Fibroblast of lung (primary cell): ENCODE measurements at regions not wholly inside any gene's neighbourhood (a gene's known extent, or its start where the extent isn't known, plus 50 kb on each side); places are given as distances from the start of the nearest gene placed in this dataset.

Experiments
- DNase-seq, 2 donors: peaks; one replicate each; pipeline versions ENCODE4 v3.0.0 to v3.0.0-alpha.2; 2010; ENCODE audit warnings: low read depth in 2 of 2
- H2AFZ ChIP-seq: 2 replicates; pipeline ENCODE4 v1.5.1; 2012; ENCODE audit warnings: low read length, control low read depth, inconsistent platforms
- H3K27ac ChIP-seq: 2 replicates; pipeline ENCODE4 v1.5.1; 2011; ENCODE audit warnings: low read length, control low read depth; ENCODE audit not compliant: insufficient read depth
- H3K27me3 ChIP-seq: 2 replicates; pipeline ENCODE4 v1.5.1; 2011; ENCODE audit warnings: mild to moderate bottlenecking, low read length; ENCODE audit not compliant: control insufficient read depth, insufficient read depth
- H3K36me3 ChIP-seq: 2 replicates; pipeline ENCODE4 v1.5.1; 2011; ENCODE audit warnings: low read length; ENCODE audit not compliant: control insufficient read depth, insufficient read depth
- H3K4me1 ChIP-seq: 2 replicates; pipeline ENCODE4 v1.5.1; 2011; ENCODE audit warnings: low read length; ENCODE audit not compliant: control insufficient read depth, insufficient read depth; ENCODE audit errors: extremely low read depth
- H3K4me2 ChIP-seq: 2 replicates; pipeline ENCODE4 v1.5.1; 2011; ENCODE audit warnings: low read length, control low read depth; ENCODE audit not compliant: insufficient read depth; ENCODE audit errors: extremely low read depth
- H3K4me3 ChIP-seq, 4 experiments: fragments of 200-600 bp in 1 of 4; sonication (generic) in 1 of 4; replicated peaks in 1 of 4; 2 replicates each; pipeline ENCODE4 v1.5.1; 2011 to 2016; ENCODE audit warnings: low read length in 4 of 4, low read depth in 3 of 4, mild to moderate bottlenecking in 3 of 4, control low read depth in 2 of 4, inconsistent platforms in 1 of 4, mixed read lengths in 1 of 4; ENCODE audit not compliant: insufficient read depth in 1 of 4; ENCODE audit errors: control extremely low read depth in 1 of 4
- H3K79me2 ChIP-seq: 2 replicates; pipeline ENCODE4 v1.5.1; 2012; ENCODE audit warnings: mild to moderate bottlenecking, low read length, inconsistent platforms; ENCODE audit not compliant: control insufficient read depth, insufficient read depth
- H3K9ac ChIP-seq: 2 replicates; pipeline ENCODE4 v1.5.1; 2011; ENCODE audit warnings: mild to moderate bottlenecking, low read length, control low read depth; ENCODE audit not compliant: insufficient read depth
- H3K9me3 ChIP-seq: 2 replicates; pipeline ENCODE4 v1.5.1; 2012; ENCODE audit warnings: low read depth, low read length; ENCODE audit not compliant: control insufficient read depth, insufficient read depth
- H4K20me1 ChIP-seq: 2 replicates; pipeline ENCODE4 v1.5.1; 2011; ENCODE audit warnings: low read length; ENCODE audit not compliant: control insufficient read depth, insufficient read depth; ENCODE audit errors: extremely low read depth
- EZH2 ChIP-seq: IDR thresholded peaks from 2 replicates; pipeline ENCODE4 v1.5.1; 2012; ENCODE audit warnings: low read length, control low read depth, mild to moderate bottlenecking; ENCODE audit errors: missing control alignments
- TF ChIP-seq, protein P1 (sequence below), 2 donors: IDR thresholded peaks in 1 of 2; conservative IDR thresholded peaks in 1 of 2; 1 replicate in 1 of 2; 2 replicates in 1 of 2; pipeline ENCODE4 v1.5.1; 2011 to 2012; ENCODE audit warnings: low read length in 2 of 2, control low read depth in 1 of 2, inconsistent platforms in 1 of 2, low read depth in 1 of 2, mild to moderate bottlenecking in 1 of 2

DNA sequence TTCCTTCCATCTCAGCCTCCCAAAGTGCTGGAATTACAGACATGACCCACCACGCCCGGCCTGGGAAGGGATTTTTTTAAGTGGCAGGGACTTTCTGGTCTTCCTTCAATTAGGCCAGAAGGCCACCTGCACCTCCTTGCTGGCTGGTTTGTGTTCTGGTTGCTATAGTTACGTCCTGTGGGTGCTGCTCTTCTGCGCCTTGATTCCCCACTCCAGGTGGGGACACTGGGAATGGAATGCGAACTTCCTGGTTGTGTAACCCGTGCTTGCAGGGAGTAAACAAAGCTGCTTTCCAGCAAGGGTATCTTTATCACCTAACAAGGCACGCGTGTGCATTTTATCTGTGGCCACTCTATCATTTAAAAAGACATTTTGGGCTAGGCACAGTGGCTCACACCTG, 117.7 kb downstream of the PLEKHG1 start:
- Histone ChIP-seq H4K20me1 (no peaks in the 10 kb centered on the region), H2AFZ (no peak overlapping the region), H3K4me3 (no peak overlapping the region), H3K4me1 (no peaks in the 10 kb centered on the region), H3K27ac (no peak overlapping the region), H3K36me3 (no peaks in the 10 kb centered on the region), H3K79me2 (no peaks in the 10 kb centered on the region), H3K27me3 (no peaks in the 10 kb centered on the region), H3K9me3 (no peaks in the 10 kb centered on the region), H3K9ac (no peak overlapping the region), H3K4me2 (no peak overlapping the region)
- no peak for DNase-seq
- TF ChIP-seq EZH2, result no peak
- TF ChIP-seq, protein P1, sequence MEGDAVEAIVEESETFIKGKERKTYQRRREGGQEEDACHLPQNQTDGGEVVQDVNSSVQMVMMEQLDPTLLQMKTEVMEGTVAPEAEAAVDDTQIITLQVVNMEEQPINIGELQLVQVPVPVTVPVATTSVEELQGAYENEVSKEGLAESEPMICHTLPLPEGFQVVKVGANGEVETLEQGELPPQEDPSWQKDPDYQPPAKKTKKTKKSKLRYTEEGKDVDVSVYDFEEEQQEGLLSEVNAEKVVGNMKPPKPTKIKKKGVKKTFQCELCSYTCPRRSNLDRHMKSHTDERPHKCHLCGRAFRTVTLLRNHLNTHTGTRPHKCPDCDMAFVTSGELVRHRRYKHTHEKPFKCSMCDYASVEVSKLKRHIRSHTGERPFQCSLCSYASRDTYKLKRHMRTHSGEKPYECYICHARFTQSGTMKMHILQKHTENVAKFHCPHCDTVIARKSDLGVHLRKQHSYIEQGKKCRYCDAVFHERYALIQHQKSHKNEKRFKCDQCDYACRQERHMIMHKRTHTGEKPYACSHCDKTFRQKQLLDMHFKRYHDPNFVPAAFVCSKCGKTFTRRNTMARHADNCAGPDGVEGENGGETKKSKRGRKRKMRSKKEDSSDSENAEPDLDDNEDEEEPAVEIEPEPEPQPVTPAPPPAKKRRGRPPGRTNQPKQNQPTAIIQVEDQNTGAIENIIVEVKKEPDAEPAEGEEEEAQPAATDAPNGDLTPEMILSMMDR (conservative IDR thresholded peaks at IDR 0.05 in 1 of 2, IDR thresholded peaks at IDR 0.05 in 1 of 2; ENCODE audit: low read depth in 1 of 2, low read length in 2 of 2), result no peak

DNA sequence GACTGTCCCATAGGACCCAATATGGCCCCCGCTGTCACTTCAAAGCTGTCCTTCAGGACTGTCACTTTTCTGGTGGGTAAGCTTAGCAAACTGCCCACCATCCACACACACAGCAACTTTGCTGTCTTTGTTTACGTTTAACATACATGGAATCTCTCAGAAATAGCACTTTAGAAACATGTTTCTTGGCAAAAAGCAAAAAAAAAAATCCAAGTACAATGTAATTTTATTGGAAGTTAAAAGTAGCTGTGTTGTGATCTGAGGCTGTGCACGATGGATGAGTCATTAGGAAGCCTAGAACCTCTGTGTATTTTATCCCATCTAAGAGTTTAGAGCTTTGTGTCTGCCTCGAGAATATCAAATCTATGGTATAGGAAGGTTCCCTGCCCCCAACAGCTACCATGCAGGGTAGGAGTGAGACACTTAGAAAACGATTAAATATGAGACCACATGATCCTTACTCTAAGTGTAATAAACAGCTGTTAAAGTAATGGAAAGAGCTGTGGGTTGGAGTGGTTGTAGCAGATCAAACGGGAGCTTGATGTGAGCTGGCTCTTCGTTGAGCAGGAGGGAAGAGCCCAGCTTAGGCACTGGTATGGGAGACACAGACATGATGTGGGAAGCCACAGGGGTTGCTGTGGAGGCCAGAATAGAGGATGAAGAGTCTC, 119.5 kb downstream of the PLEKHG1 start:
- Histone ChIP-seq H3K79me2 (no peaks in the 10 kb centered on the region), H3K9me3 (no peaks in the 10 kb centered on the region), H3K36me3 (no peaks in the 10 kb centered on the region), H3K9ac (no peak overlapping the region), H4K20me1 (no peaks in the 10 kb centered on the region), H3K27me3 (no peaks in the 10 kb centered on the region), H3K27ac (no peak overlapping the region), H3K4me2 (no peak overlapping the region), H3K4me3 (no peak overlapping the region), H2AFZ (no peak overlapping the region), H3K4me1 (no peaks in the 10 kb centered on the region)
- peak; percentile 22 to 40 for DNase-seq
- TF ChIP-seq, protein P1 (conservative IDR thresholded peaks at IDR 0.05 in 1 of 2, IDR thresholded peaks at IDR 0.05 in 1 of 2; ENCODE audit: low read depth in 1 of 2, low read length in 2 of 2), result no peak
- TF ChIP-seq EZH2, result no peak

DNA sequence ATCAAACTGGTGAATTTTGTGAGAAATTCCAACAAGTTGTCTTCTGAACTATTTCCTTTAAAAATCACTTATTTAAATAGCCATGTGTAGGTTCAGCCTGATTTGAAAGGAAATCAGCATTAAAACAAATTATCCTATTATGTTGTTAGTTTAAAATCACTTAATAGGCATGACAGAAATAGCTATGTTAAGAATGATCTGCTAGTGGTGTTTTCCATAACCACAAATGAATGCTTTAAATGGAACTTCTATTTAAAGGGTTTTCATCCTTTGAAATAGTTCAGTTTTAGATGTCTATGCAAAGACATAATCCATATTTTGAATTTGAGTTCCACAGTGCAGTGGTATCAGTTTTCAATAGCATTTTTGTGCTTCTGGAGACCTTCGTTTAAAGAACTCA, 120.1 kb downstream of the PLEKHG1 start:
- no peak overlapping the region for H2AFZ ChIP-seq
- H3K9ac ChIP-seq, result no peak overlapping the region
- H3K4me3 ChIP-seq, result no peak overlapping the region
- no peak overlapping the region for H3K4me2 ChIP-seq
- H3K4me1 ChIP-seq, result no peaks in the 10 kb centered on the region
- DNase-seq, result peak in 1 of 2 donors; percentile 51
- no peaks in the 10 kb centered on the region for H3K27me3 ChIP-seq
- no peaks in the 10 kb centered on the region for H3K79me2 ChIP-seq
- H3K9me3 ChIP-seq, result no peaks in the 10 kb centered on the region
- H3K36me3 ChIP-seq, result no peaks in the 10 kb centered on the region
- no peak for TF ChIP-seq EZH2
- TF ChIP-seq, protein P1 (conservative IDR thresholded peaks at IDR 0.05 in 1 of 2, IDR thresholded peaks at IDR 0.05 in 1 of 2; ENCODE audit: low read depth in 1 of 2, low read length in 2 of 2), result no peak
- H4K20me1 ChIP-seq, result no peaks in the 10 kb centered on the region
- H3K27ac ChIP-seq, result no peak overlapping the region
